Activated T-cell treated with anti-CD3 and anti-CD28 coated beads, Interleukin-2, amount 50 U/mL, for 4 hours (primary cell): ENCODE measurements at regions not wholly inside any gene's neighbourhood (a gene's known extent, or its start where the extent isn't known, plus 50 kb on each side); places are given as distances from the start of the nearest gene placed in this dataset.

Experiments
- ATAC-seq, 2 donors: fragments of 200-7000 bp; cut with Tn5 transposase; one replicate each; pipeline ENCODE4 v1.10.0; 2021
- DNase-seq: peaks from one replicate; pipeline ENCODE4 v3.0.0-alpha.2; 2020
- H3K27me3 Mint-ChIP-seq: one replicate; pipeline ENCODE4 v1.8.0; 2021; ENCODE audit warnings: low read depth, mixed read lengths
- H3K36me3 Mint-ChIP-seq: one replicate; pipeline ENCODE4 v1.8.0; 2022; ENCODE audit warnings: mixed read lengths; ENCODE audit not compliant: insufficient read depth
- H3K4me1 Mint-ChIP-seq: one replicate; pipeline ENCODE4 v1.8.0; 2021; ENCODE audit warnings: low read depth, mixed read lengths
- H3K4me3 Mint-ChIP-seq: one replicate; pipeline ENCODE4 v1.8.0; 2021; ENCODE audit warnings: mild to moderate bottlenecking, moderate library complexity, mixed read lengths
- H3K9me3 Mint-ChIP-seq: one replicate; pipeline ENCODE4 v1.8.0; 2021; ENCODE audit warnings: mixed read lengths

DNA sequence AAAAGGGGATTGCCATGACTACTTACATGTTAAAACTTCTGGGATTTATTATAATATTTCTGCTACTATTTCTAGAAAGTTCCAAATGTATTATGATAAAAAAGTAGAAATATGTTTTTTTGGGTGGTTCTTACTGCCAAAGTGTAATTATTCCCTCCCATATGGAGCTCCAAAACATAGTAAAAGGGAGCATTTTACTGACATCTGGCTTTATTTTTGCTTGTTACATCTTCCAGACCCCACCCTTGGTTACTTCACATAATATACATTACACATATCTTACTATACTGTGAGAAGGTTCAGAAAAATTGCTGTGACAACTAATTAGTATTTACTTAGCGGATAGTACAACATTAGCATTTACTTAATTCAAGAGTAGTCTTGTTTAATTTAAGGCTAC is 205.1 kb upstream of the TLL1 start:
- H3K27me3 Mint-ChIP-seq = no peaks in the 10 kb centered on the region
- H3K4me1 Mint-ChIP-seq = no peaks in the 10 kb centered on the region
- H3K9me3 Mint-ChIP-seq = no peaks in the 10 kb centered on the region
- H3K36me3 Mint-ChIP-seq = no peaks in the 10 kb centered on the region
- H3K4me3 Mint-ChIP-seq = no peak overlapping the region
- DNase-seq (no peak), ATAC-seq (no peak)

DNA sequence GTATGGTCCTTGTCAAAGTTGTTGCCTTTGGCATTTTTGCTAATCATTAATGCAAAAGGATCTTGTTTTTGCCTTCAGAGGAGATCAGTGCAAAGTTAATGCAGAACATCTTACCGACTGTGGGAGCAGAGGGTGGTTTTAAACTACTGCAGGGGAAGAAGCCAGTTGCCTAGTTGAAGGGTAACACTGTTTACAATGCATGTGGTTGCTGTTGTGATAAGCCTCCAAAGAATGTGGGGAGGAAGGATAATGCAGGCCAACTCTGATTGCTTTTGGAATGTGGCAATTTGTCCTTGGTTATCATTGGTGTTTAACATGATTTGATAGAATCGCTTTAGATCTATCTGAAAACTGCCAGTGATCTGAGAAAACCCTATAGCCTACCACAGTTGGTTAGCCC is 204.3 kb upstream of the TLL1 start:
- no peaks in the 10 kb centered on the region for H3K4me1 Mint-ChIP-seq
- no peaks in the 10 kb centered on the region for H3K9me3 Mint-ChIP-seq
- H3K36me3 Mint-ChIP-seq = no peaks in the 10 kb centered on the region
- DNase-seq (no peak), ATAC-seq (no peak)
- H3K27me3 Mint-ChIP-seq = no peaks in the 10 kb centered on the region
- H3K4me3 Mint-ChIP-seq = no peak overlapping the region

DNA sequence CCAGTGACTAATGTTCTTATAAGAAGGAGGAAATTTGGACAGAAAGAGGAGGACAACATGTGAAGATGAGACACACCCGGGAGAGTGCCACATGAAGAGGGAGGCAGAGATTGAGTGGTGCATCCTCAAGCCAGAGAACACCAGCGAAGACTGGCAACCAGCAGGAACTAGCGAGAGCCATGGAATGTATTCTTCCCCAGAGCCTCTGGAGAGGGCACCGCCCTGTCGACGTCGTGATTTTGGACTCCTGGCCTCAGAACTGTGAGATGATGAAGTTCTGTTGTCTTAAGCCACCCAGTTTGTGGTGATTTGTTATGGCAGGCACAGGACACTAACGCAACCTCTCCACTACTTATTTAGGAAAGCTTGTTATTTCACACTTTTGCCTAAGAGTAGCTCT is 196.0 kb upstream of the TLL1 start:
- H3K27me3 Mint-ChIP-seq = no peaks in the 10 kb centered on the region
- no peak for DNase-seq
- no peak overlapping the region for H3K4me3 Mint-ChIP-seq
- ATAC-seq = no peak
- H3K4me1 Mint-ChIP-seq = no peaks in the 10 kb centered on the region
- H3K36me3 Mint-ChIP-seq = no peaks in the 10 kb centered on the region
- no peaks in the 10 kb centered on the region for H3K9me3 Mint-ChIP-seq

DNA sequence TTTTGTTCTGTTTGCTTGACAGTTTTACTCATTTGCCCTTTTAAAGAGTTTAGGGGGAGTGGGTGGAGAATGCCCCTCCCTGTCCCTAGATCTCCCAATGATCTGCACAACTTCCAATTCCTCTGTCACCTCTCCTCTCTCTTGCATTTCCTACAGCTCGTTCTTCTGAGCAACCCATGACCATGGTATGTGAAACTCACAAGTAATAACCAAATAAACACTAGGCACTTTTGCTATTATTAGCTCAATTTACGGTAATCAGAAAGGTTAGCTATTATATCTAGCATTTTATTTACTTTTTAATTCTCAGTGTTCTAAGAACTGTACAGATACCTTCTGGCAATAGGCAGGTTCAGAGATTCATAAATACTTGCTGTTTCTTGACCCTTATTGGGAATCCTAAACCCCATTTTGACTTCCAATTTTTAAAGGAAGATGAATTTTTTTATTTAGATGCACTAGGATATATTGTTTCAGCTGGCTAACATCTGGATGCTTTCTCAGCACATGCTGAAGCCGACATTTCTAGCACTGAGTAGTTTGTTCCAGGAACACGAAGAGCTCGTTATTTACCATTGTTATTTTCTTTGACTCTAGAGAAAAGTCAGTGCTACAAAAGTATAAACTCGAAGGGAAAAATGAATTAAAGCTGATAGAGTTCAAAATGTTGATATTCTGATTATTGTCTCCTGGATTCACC is 194.7 kb upstream of the TLL1 start:
- Mint-ChIP-seq H3K4me3 (no peak overlapping the region), H3K9me3 (no peaks in the 10 kb centered on the region), H3K36me3 (no peaks in the 10 kb centered on the region), H3K27me3 (no peaks in the 10 kb centered on the region), H3K4me1 (no peaks in the 10 kb centered on the region)
- ATAC-seq = no peak
- DNase-seq = no peak

DNA sequence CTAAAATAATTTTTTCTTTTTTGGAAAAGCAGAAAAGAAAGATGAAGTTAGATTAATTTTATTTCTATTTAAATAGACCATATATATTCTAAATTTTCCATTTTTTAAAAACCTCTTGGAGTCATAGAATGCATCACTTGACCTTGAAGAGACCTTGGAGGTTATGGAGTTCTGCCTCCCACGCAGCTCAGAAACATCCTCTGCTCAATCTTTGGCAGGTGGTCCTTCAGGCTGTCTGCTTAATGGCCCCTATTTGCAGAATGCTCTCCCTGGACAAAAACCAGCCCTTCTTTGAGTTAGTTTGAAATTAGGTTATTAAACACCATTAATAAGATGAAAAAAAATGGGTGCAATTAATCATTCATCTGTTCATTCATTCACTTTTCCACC is 194.1 kb upstream of the TLL1 start:
- Mint-ChIP-seq H3K27me3 (no peaks in the 10 kb centered on the region), H3K36me3 (no peaks in the 10 kb centered on the region), H3K4me1 (no peaks in the 10 kb centered on the region), H3K4me3 (no peak overlapping the region), H3K9me3 (no peaks in the 10 kb centered on the region)
- ATAC-seq (no peak), DNase-seq (no peak)

DNA sequence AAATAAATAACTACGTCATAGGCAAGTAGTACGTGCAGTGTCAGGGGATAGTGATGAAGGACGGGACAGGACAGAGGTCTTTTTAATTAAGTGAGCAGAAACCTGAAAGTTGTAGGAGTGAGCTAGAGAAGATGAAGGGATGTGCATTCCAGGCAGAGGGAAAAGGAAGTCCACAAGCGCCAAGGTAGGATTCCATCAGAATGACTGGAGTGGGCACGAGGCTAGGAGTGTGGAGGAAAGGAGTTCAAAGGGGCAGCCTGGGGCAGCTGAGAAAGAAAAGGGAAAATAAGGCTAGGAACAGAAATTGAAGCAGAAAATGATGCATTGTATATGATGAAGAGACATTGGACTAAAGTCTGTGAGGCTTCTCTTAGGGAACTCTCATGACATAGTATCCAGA is 192.2 kb upstream of the TLL1 start:
- DNase-seq (no peak), ATAC-seq (no peak)
- no peaks in the 10 kb centered on the region for H3K4me1 Mint-ChIP-seq
- no peaks in the 10 kb centered on the region for H3K9me3 Mint-ChIP-seq
- no peaks in the 10 kb centered on the region for H3K36me3 Mint-ChIP-seq
- no peaks in the 10 kb centered on the region for H3K27me3 Mint-ChIP-seq
- H3K4me3 Mint-ChIP-seq = no peak overlapping the region

DNA sequence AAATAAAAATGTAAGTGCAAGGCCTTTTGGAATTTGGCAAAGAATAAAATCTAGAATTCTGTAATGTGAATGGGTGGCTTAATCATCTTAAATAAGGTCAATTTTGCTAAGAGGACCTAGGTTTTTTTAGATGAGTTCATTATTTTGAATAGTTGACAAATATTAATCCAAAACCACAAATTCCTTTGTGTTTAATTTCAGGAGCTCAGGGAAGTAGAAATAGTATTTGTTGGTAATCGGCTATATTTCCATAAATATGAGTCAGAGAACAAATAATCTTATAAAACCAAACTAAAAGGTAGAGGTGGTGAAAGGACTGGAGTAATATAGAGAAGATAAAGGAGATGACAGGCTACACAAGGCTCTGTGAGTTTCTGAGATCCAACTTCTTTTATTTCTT is 190.4 kb upstream of the TLL1 start:
- Mint-ChIP-seq H3K9me3 (no peaks in the 10 kb centered on the region), H3K4me1 (no peaks in the 10 kb centered on the region), H3K4me3 (no peak overlapping the region), H3K36me3 (no peaks in the 10 kb centered on the region), H3K27me3 (no peaks in the 10 kb centered on the region)
- DNase-seq (no peak), ATAC-seq (no peak)

DNA sequence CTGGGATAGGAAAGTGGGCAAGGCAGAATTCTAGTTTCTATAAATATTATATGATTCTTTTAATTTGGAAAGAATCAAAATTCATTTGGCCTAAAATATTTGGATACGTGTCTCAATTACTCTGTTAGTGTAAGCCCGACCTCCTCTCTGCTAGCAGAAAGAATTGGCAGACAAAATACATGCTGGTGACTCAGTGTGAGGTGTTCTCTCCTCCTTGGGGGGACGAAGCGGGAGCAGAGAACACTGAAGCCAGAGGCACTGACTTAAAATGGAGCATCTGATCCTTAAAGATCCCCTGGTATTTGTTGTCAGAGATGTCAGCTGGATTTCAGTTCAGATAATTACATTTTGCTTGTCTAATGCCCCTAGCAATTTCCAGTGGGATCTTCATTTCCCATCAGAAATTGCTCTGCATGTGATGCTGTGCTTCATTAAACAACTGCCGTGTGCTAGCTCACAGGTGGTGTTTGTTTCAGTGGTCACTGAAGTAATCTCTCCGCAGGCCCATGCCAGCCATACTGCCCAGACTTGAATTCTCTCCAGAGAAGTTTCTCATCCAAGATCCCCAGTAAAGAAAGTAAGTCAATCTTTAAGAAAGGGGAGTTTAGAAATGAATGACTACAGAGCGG is 188.7 kb upstream of the TLL1 start:
- H3K4me1 Mint-ChIP-seq = no peaks in the 10 kb centered on the region
- ATAC-seq (no peak), DNase-seq (no peak)
- H3K4me3 Mint-ChIP-seq = no peak overlapping the region
- no peaks in the 10 kb centered on the region for H3K36me3 Mint-ChIP-seq
- H3K27me3 Mint-ChIP-seq = no peaks in the 10 kb centered on the region
- H3K9me3 Mint-ChIP-seq = no peaks in the 10 kb centered on the region

DNA sequence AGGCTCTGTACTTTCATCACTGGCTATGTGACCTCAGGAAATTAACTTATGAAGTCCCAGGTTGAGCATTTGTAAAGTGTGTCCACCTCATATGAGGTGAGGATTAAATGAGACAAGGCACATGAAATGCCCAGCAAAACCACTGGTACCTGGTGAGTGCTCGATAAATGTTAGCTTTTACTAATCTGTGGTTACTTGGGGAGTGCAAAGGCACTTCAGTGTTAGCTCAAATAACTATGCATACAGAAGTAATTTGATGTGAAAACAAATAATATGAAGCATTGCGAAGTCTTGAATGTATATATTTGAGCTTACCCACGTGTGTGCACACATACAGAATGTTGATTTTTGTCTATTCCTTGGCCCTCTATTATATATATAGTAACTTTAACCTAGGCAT is 186.3 kb upstream of the TLL1 start:
- H3K9me3 Mint-ChIP-seq = no peaks in the 10 kb centered on the region
- no peaks in the 10 kb centered on the region for H3K36me3 Mint-ChIP-seq
- H3K4me1 Mint-ChIP-seq = no peaks in the 10 kb centered on the region
- ATAC-seq = no peak
- no peak for DNase-seq
- no peaks in the 10 kb centered on the region for H3K27me3 Mint-ChIP-seq
- no peak overlapping the region for H3K4me3 Mint-ChIP-seq

DNA sequence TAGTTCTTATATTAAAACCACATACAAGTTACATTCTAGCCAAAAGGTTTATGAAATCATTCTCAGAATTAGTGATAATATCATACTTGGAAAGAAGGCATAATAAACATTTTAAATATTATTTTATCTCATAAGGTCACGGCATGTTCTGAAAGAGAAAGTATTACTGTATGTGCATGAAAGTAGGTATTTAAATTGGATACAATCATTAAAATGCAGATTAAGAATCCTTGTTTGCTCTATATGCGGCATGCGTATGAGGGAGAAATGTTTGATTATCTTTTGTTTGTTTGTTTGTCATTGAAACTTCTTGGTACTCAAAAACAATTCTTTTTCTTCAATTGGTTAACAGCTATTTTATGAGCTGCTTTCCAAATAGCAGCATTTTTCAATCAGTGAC is 183.9 kb upstream of the TLL1 start:
- H3K9me3 Mint-ChIP-seq = no peaks in the 10 kb centered on the region
- H3K4me1 Mint-ChIP-seq = no peaks in the 10 kb centered on the region
- no peaks in the 10 kb centered on the region for H3K36me3 Mint-ChIP-seq
- DNase-seq = no peak
- no peak for ATAC-seq
- H3K27me3 Mint-ChIP-seq = no peaks in the 10 kb centered on the region
- H3K4me3 Mint-ChIP-seq = no peak overlapping the region

DNA sequence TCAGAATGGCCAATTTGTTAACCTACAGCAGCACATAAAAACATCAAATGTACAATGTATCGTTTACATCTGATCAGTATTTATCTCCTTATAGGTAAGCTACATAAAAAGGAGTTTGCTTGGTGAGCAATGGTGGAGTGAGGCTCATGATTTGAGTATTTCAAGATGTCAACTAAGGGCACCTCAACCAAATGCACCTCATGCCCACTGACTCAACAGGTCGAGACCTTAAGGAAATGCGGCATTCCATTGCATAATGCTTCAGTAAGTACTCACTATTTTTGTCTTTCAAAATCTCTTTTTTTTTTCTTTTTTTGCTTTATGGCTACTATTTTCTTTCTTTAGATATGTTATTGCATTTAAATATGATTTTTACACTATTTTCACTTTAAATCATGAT is 181.0 kb upstream of the TLL1 start:
- H3K4me3 Mint-ChIP-seq = no peak overlapping the region
- H3K9me3 Mint-ChIP-seq = no peaks in the 10 kb centered on the region
- H3K27me3 Mint-ChIP-seq = no peaks in the 10 kb centered on the region
- no peaks in the 10 kb centered on the region for H3K4me1 Mint-ChIP-seq
- ATAC-seq (no peak), DNase-seq (no peak)
- no peaks in the 10 kb centered on the region for H3K36me3 Mint-ChIP-seq

DNA sequence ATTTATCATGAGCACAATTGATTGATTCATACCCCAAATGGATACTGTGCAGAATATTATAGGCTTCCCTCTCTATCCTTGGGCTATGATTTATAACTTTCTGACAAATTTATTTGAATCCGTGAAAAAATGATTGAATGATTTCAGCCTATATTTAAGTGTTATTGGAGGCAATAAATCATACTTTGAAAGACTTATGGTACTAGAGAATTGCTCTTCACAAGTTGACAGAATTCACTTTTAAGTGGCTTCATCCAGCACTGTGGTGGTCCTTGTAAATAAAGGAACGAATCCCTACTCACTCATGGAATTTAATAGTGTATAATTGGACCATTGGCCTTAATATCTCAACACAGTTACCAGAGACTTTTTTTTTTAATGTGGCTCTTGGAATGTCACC is 174.8 kb upstream of the TLL1 start:
- no peak for DNase-seq

DNA sequence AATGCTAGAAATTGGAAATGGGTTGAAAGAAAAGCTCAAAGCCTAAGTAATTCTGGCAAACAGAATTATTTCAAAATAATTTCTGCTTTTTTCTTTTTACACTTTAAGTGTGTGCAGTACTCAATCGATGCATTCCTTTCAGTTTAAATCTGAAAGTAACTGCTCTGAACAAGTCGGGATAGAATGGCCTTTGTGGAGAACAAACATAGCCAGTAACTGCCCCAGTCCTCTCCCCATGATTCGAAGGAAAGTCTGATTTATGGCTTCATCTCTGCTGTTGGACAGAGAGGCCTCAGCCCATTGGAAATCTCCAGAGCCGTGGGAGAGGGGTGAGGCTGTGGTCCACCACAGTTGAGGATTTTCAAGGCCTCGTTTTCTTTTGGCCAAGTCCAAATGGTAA is 174.0 kb upstream of the TLL1 start:
- no peak for DNase-seq
- Mint-ChIP-seq H3K9me3 (no peaks in the 10 kb centered on the region), H3K36me3 (no peaks in the 10 kb centered on the region), H3K27me3 (no peaks in the 10 kb centered on the region), H3K4me3 (no peak overlapping the region), H3K4me1 (no peaks in the 10 kb centered on the region)
- no peak for ATAC-seq

More for the DNA sequence above, 174.8 kb upstream of the TLL1 start:
- no peaks in the 10 kb centered on the region for H3K4me1 Mint-ChIP-seq
- H3K36me3 Mint-ChIP-seq = no peaks in the 10 kb centered on the region
- no peaks in the 10 kb centered on the region for H3K27me3 Mint-ChIP-seq
- no peak overlapping the region for H3K4me3 Mint-ChIP-seq
- H3K9me3 Mint-ChIP-seq = no peaks in the 10 kb centered on the region
- ATAC-seq = no peak

DNA sequence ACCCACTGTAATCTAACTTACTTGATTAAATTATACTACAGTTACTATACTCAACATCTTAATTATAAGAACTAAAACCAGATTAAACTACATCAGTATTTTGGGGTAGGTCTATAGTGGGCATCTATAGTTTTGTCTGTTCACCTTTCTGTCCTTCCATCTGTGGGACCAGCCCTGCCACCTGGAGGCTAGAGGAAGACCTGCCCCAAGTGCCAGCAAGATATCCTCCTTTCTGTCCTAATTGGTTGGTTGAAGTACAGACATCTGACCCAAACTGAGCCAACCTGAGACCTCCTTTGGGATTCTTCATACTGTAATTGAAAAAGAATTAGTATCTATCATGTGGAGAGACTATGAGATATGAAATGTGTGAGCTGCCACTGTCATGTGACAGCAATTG is 172.2 kb upstream of the TLL1 start:
- Mint-ChIP-seq H3K27me3 (no peaks in the 10 kb centered on the region), H3K36me3 (no peaks in the 10 kb centered on the region), H3K9me3 (peaks cover 5% of the 10 kb centered on the region), H3K4me1 (no peaks in the 10 kb centered on the region), H3K4me3 (no peak overlapping the region)
- DNase-seq (no peak), ATAC-seq (no peak)

DNA sequence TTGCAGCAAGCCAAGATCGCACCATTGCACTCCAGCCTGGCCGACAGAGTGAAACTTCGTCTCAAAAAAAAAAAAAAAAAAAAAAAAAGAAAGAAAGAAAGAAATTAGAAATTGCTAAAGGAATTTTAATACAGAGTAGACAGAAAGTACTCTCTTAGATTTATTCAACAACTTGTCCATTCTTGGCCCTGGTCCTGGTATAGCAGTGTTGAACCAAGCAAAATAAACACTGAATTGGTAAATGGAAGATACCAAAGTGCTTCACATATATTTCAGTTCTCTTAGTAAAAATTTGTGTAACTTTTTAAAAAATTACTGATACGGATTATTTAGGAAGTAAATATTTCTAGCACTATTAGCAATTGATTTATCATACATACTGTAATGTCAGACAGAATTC is 165.9 kb upstream of the TLL1 start:
- H3K9me3 Mint-ChIP-seq = peaks cover 5% of the 10 kb centered on the region
- ATAC-seq (no peak), DNase-seq (no peak)
- no peak overlapping the region for H3K4me3 Mint-ChIP-seq
- H3K36me3 Mint-ChIP-seq = no peaks in the 10 kb centered on the region
- no peaks in the 10 kb centered on the region for H3K27me3 Mint-ChIP-seq
- H3K4me1 Mint-ChIP-seq = no peaks in the 10 kb centered on the region
